ENCODE measurements at regions not wholly inside any gene's neighbourhood (a gene's known extent, or its start where the extent isn't known, plus 50 kb on each side); places are given as distances from the start of the nearest gene placed in this dataset.

GRCh38 chr6:98024359-98024758 lies 741.3 kb upstream of the MMS22L start:
- TF ChIP-seq CTCF (IDR thresholded peaks at IDR 0.05; ENCODE audit: insufficient read depth, low read length, poor library complexity, severe bottlenecking) (no peak), EZH2phosphoT487 (conservative IDR thresholded peaks at IDR 0.05; ENCODE audit: low read length) (no peak)
